NCI-H146 treated with DMSO at 0.1 percent for 48 hours (cell line): ENCODE measurements at regions not wholly inside any gene's neighbourhood (a gene's known extent, or its start where the extent isn't known, plus 50 kb on each side); places are given as distances from the start of the nearest gene placed in this dataset.
"Not testable (repeated sequence)": the region's sequence is repeated elsewhere in the genome, so short reads cannot be mapped to it uniquely, and the experiment has no call there.

Source experiments
- DNase-seq: peaks from one replicate; lab custom pipeline; 2025; ENCODE audit not compliant: unreplicated experiment; lab: John Stamatoyannopoulos, UW

DNA sequence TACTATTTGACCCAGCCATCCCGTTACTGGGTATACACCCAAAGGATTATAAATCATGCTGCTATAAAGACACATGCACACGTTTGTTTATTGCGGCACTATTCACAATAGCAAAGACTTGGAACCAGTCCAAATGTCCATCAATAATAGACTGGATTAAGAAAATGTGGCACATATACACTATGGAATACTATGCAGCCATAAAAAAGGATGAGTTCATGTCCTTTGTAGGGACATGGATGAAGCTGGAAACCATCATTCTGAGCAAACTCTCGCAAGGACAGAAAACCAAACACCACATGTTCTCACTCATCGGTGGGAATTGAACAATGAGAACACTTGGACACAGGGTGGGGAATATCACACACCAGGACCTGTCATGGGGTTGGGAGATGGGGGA, 56.7 kb upstream of the SELENOP start:
- DNase-seq = not testable (repeated sequence)

DNA sequence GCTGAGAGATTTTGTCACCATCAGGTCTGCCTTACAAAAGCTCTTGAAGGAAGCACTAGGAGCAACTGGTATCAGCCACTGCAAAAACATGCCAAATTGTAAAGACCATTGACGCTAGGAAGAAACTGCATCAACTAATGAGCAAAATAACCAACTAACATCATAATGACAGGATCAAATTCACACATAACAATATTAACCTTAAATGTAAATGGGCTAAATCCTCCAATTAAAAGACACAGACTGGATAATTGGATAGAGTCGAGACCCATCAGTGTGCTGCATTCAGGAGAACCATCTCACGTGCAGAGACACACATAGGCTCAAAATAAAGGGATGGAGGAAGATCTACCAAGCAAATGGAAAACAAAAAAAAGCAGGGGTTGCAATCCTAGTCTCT, 53.1 kb upstream of the SELENOP start:
- not testable (repeated sequence) for DNase-seq
